ENCODE measurements at regions not wholly inside any gene's neighbourhood (a gene's known extent, or its start where the extent isn't known, plus 50 kb on each side); places are given as distances from the start of the nearest gene placed in this dataset.
"Not testable (repeated sequence)": the region's sequence is repeated elsewhere in the genome, so short reads cannot be mapped to it uniquely, and the experiment has no call there.

DNA sequence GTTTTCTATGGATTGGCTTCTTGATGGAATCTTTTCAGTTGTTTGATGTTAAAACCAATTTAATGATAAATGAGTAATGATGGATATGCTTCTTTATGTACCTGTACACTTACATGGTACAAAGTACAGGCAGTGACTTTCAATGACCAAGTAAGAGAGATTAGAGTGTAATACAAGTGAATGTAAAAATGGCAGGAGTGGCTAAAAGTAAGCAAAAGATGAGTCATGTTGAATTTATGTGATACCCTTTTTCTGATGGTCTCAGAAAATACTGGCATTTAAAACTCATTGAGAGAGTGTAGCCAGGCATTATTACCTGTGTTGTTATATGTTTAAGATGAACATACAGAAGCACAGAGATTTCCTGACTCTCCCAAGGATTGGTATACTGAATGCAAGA lies 97.1 kb downstream of the GPR85 start:
- H3K9me3 Mint-ChIP-seq: no peaks in the 10 kb centered on the region
- no peaks in the 10 kb centered on the region for H3K4me1 Mint-ChIP-seq
- DNase-seq (no peak), ATAC-seq (no peak)
- peaks cover 28% of the 10 kb centered on the region for H3K27me3 Mint-ChIP-seq
- no peak overlapping the region for H3K27ac Mint-ChIP-seq
- no peak overlapping the region for H3K4me3 Mint-ChIP-seq

DNA sequence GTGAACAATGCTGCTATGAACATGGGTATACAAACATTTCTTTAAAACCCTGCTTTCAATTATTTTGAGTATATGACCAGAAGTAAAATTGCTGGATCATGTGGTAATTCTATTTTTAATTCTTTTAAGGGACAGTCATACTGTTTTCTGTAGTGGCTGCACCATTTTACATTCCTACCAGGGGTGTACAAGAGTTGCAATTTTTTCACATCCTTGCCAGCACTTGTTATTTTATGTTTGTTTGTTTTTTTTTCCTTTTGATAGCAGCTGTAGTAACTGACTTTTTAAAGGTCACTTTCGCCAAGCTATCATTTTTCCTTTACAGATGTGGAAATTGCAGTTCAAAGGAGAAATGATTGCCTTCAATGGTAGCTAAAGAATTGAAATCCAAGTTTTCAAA lies 99.5 kb downstream of the GPR85 start:
- H3K4me1 Mint-ChIP-seq: no peaks in the 10 kb centered on the region
- no peak for DNase-seq
- H3K9me3 Mint-ChIP-seq: no peaks in the 10 kb centered on the region
- H3K27me3 Mint-ChIP-seq: peaks cover 20% of the 10 kb centered on the region
- H3K27ac Mint-ChIP-seq: no peak overlapping the region
- H3K4me3 Mint-ChIP-seq: no peak overlapping the region
- no peak for ATAC-seq

DNA sequence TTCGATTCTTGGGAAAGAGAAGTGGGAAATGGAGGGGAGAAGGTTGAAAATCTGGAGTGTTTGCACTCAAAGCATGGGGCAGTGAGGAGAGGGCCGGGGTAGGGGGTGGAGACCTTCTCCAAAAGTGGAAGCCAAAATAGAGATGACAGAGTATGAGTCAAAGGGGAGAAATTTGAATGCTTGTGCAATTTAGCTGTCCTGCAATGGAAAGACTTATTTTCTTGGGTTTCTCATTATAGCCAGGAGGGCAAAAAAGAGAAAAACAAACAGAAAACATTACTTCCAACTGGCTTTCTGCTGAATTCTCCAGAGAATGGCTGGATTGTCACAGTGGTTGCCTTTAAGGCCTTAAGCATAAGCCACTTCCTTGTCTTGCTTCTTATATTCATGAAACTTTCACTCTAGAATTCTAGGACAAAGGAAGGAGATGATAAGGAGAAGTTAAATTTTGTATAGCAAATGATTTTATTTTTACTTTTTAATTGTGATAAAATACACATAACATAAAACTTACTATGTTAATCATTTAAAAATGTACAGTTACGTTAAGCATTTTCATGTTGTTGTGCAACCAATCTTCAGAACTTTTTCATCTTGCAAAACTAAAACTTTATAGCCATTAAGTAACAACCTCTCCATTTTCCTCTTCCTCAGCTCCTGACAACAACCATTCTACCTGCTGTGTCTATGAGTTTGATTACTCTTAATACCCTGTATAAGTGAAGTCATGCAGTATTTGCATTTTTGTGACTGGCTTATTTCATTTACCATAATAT lies 100.2 kb downstream of the GPR85 start:
- Mint-ChIP-seq H3K9me3 (no peaks in the 10 kb centered on the region), H3K27ac (no peak overlapping the region), H3K4me1 (no peaks in the 10 kb centered on the region), H3K4me3 (no peak overlapping the region), H3K27me3 (peaks cover 20% of the 10 kb centered on the region)
- ATAC-seq (no peak), DNase-seq (no peak)

- ATAC-seq: no peak
- peaks cover 20% of the 10 kb centered on the region for H3K27me3 Mint-ChIP-seq
- no peak overlapping the region for H3K27ac Mint-ChIP-seq
- H3K4me1 Mint-ChIP-seq: no peaks in the 10 kb centered on the region
- no peak for DNase-seq
- no peak overlapping the region for H3K4me3 Mint-ChIP-seq
- H3K9me3 Mint-ChIP-seq: no peaks in the 10 kb centered on the region
These were observed 101.1 kb downstream of the GPR85 start for GRCh38 chr7:112985377-112985987.

GRCh38 chr7:112982441-112983063 lies 104.1 kb downstream of the GPR85 start:
- Mint-ChIP-seq H3K27me3 (peaks cover 6% of the 10 kb centered on the region), H3K4me1 (no peaks in the 10 kb centered on the region), H3K9me3 (no peaks in the 10 kb centered on the region), H3K27ac (no peak overlapping the region), H3K4me3 (no peak overlapping the region)
- ATAC-seq (no peak), DNase-seq (no peak)

DNA sequence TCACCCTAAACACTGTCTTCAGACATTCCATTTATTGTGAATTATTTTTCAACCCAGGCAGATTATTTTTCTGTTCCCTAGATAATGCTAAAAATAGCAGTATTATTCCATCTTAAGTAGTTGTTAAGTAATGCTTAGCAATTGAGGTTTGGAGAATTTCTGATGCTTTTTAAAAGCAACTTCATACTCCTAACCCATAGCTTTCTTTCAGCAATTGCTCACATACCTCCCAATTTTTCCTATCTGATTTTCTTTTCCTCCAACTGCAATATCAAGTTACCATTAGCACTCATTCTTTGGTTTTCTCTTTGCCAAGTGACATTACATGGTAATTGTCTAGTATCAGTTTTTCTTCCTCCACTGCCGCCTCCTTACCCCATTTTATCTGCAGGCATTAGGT lies 104.7 kb downstream of the GPR85 start:
- ATAC-seq (no peak), DNase-seq (no peak)
- Mint-ChIP-seq H3K9me3 (no peaks in the 10 kb centered on the region), H3K27ac (no peak overlapping the region), H3K27me3 (peaks cover under 1% of the 10 kb centered on the region), H3K4me3 (no peak overlapping the region), H3K4me1 (no peaks in the 10 kb centered on the region)

DNA sequence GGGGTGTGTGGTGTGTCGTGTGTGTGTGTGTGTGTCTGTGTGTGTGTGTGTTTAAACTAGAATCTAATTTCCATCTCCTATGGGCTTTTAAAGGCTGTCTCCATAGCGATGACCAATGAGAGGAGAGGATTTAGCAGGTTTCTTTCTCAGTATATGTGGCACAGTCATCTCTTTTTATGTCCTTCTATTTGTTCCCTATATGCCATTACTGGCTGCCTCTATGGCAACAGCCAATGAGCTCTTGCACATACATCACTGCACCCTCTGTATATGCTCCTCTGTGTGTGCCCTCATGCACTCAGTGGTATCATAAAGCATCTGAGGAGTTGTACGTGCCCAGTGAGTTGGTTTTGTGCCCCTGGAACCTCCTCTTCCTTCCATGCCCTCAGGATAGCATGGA lies 107.6 kb downstream of the GPR85 start:
- not testable (repeated sequence) for H3K4me3 Mint-ChIP-seq, H3K9me3 Mint-ChIP-seq, ATAC-seq, H3K27ac Mint-ChIP-seq, H3K27me3 Mint-ChIP-seq, DNase-seq, H3K4me1 Mint-ChIP-seq

DNA sequence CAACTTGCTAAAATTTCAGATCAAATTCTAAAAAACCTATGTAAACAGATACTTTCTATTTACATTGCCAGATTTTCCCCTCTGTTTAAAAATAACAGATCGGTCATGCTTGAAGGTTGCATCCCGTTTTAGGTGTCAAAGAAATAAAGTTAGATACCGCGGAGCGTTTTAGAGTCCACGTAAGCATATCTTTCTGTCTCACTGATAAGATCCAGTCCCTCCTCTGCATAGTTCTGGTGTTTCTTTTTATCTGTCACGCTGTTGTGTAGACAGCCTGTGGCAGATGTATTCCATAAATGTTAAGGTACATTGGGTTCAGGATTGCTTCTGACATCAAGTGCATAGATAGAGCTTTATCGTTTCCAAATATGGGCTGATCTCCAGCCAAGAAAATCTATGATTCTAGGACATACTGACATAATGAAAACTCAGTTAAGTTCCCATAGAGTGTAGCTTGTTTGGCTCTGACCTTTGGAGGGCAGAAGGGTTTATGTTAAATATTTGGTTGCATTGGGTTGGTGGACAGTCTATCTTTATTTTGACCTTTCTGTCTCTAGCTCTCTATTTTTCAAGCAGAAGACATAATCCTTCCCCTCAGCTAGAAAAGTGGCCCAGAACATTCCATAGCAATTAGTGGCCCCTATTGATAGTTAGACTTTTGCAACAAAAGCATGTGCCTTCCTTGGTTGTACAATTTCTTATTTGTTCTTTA lies 109.2 kb downstream of the GPR85 start:
- ATAC-seq, H3K9me3 Mint-ChIP-seq, DNase-seq, H3K27me3 Mint-ChIP-seq, H3K4me1 Mint-ChIP-seq, H3K4me3 Mint-ChIP-seq, H3K27ac Mint-ChIP-seq: not testable (repeated sequence)

- no peak for ATAC-seq
- Mint-ChIP-seq H3K4me3 (no peak overlapping the region), H3K27me3 (peaks cover 12% of the 10 kb centered on the region), H3K27ac (no peak overlapping the region), H3K9me3 (no peaks in the 10 kb centered on the region), H3K4me1 (no peaks in the 10 kb centered on the region)
- DNase-seq: no peak
These were observed 115.9 kb downstream of the GPR85 start for GRCh38 chr7:112970771-112971170.

DNA sequence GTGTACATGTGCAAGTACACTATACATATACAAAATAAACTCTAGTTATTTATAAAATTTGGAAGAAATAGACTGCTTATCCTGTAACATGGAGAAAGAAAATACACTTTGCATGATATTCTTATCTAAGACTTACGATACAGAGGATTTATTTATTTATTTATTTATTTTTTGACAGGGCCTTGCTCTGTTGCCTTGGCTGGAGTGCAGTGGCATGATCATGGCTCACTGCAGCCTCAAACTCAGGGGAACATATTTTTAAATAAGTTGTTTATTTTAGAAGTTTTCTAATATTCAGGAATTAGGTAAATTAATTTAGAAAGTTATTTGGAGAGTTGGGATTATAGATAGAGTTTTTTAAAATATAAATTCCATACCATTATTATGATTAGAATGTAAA lies 116.7 kb downstream of the GPR85 start:
- no peak overlapping the region for H3K27ac Mint-ChIP-seq
- no peaks in the 10 kb centered on the region for H3K4me1 Mint-ChIP-seq
- no peak for DNase-seq
- no peak overlapping the region for H3K4me3 Mint-ChIP-seq
- H3K9me3 Mint-ChIP-seq: no peaks in the 10 kb centered on the region
- ATAC-seq: no peak
- H3K27me3 Mint-ChIP-seq: peaks cover 12% of the 10 kb centered on the region

GRCh38 chr7:112965506-112965905 lies 121.1 kb downstream of the GPR85 start:
- DNase-seq (no peak), ATAC-seq (no peak)
- no peaks in the 10 kb centered on the region for H3K9me3 Mint-ChIP-seq
- no peak overlapping the region for H3K27ac Mint-ChIP-seq
- no peak overlapping the region for H3K4me3 Mint-ChIP-seq
- peaks cover 5% of the 10 kb centered on the region for H3K27me3 Mint-ChIP-seq
- H3K4me1 Mint-ChIP-seq: no peaks in the 10 kb centered on the region

DNA sequence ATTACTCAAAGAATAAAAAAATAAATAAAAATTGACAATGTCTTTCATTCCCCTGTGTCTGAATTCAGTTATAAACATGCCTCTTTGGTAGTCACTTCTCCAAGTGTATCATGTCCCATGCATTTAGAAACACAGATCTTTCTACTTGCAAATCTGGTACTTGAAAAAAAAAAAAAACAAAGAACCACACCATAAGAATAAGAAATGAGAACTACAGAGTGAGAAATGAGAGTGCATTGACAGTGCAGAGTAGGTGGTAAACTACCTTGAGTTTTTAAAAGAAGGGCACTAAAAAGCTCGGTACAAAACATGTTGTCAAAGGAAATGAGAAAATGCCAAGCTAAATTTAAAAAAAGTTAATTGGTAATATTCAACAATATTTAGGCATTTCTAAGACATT lies 123.0 kb downstream of the GPR85 start:
- ATAC-seq (no peak), DNase-seq (no peak)
- Mint-ChIP-seq H3K9me3 (peaks cover 0 to 4% of the 10 kb centered on the region in 2 donors), H3K27me3 (peaks cover 8% of the 10 kb centered on the region), H3K4me3 (no peak overlapping the region), H3K27ac (no peak overlapping the region), H3K4me1 (no peaks in the 10 kb centered on the region)

DNA sequence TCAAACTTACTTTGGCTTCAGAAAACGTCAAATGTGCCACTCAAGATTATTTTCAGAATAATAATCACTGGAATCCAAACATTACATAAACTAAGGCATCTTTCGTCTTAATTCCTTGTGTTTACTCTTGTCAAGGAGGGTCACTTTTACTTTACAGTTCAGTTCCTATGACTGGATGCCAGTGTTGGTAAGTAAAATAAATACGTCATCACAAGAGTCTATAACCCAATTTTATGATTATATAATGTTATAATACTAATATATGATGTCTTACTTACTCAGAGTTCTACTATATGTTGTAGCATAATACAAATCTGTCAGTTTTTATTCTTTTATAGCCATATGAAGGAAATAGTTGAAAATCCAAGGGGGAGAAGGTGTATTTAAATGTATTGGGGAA lies 123.8 kb downstream of the GPR85 start:
- DNase-seq: no peak
- no peak overlapping the region for H3K4me3 Mint-ChIP-seq
- ATAC-seq: no peak
- H3K27me3 Mint-ChIP-seq: peaks cover 12% of the 10 kb centered on the region
- no peak overlapping the region for H3K27ac Mint-ChIP-seq
- H3K4me1 Mint-ChIP-seq: no peaks in the 10 kb centered on the region
- peaks cover 0 to 4% of the 10 kb centered on the region in 2 donors for H3K9me3 Mint-ChIP-seq

GRCh38 chr7:112959276-112959675 lies 127.4 kb downstream of the GPR85 start:
- H3K27ac Mint-ChIP-seq: no peak overlapping the region
- ATAC-seq: no peak
- peaks cover 18% of the 10 kb centered on the region for H3K27me3 Mint-ChIP-seq
- DNase-seq: no peak
- H3K4me1 Mint-ChIP-seq: no peaks in the 10 kb centered on the region
- no peak overlapping the region for H3K4me3 Mint-ChIP-seq
- H3K9me3 Mint-ChIP-seq: peaks cover 0 to 4% of the 10 kb centered on the region in 2 donors

- DNase-seq (no peak), ATAC-seq (no peak)
- no peak overlapping the region for H3K4me3 Mint-ChIP-seq
- H3K27ac Mint-ChIP-seq: no peak overlapping the region
- H3K27me3 Mint-ChIP-seq: peaks cover 18% of the 10 kb centered on the region
- H3K4me1 Mint-ChIP-seq: no peaks in the 10 kb centered on the region
- peaks cover 0 to 4% of the 10 kb centered on the region in 2 donors for H3K9me3 Mint-ChIP-seq
These were observed 127.9 kb downstream of the GPR85 start for GRCh38 chr7:112958775-112959174.

- Mint-ChIP-seq H3K4me1 (no peaks in the 10 kb centered on the region), H3K4me3 (no peak overlapping the region), H3K27ac (no peak overlapping the region), H3K27me3 (peaks cover 18% of the 10 kb centered on the region), H3K9me3 (peaks cover 0 to 4% of the 10 kb centered on the region in 2 donors)
- ATAC-seq: no peak
- DNase-seq: no peak
These were observed 128.7 kb downstream of the GPR85 start for GRCh38 chr7:112957901-112958300.

Measured in stimulated activated naive CD8-positive, alpha-beta T cell treated with anti-CD3 and anti-CD28 coated beads, Interleukin-15, amount 100 ng/mL, for 72 hours (primary cell).